ENCODE measurements at regions not wholly inside any gene's neighbourhood (a gene's known extent, or its start where the extent isn't known, plus 50 kb on each side); places are given as distances from the start of the nearest gene placed in this dataset.

DNA sequence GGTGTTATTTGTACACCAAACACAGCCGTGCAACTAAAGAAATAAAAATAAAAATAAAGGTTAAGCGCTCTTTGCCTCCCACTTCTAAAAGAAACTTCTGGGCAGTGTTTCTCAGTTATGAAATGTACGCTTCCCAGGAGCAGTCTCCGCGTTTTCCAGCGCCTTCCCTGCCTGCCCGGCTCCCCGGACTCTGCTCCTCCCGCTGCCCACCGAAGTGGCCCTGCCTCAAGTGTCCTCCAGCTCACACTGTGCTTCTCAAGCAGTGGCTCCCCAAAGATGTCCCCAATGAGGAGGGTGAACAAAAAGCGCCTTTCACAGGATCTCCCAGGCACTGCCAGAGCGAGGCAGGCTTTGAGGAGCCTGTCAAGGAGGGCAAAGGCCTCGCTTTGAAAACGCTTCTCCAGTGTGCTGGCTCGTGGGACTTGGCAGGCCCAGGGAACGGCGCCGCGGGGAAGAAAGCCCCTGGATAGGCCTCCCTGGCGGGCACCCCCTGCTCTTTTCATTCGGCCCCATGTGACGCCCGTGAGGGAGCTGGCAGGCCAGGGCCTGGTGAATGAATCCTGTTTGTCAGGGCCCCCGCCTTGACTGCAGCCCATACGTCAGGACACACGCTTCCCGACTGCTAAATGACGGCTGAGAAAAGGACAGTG is 187.1 kb downstream of the FOXO1 start:
- Histone ChIP-seq H3K4me1 (ENCODE audit: insufficient read depth) (peaks cover 13% of the 10 kb centered on the region), H3K27me3 (no peaks in the 10 kb centered on the region), H3K9me2 (replicated peaks; ENCODE audit: insufficient read depth) (no peaks in the 10 kb centered on the region), H3K36me3 (replicated peaks; ENCODE audit: insufficient read depth, low read depth) (no peaks in the 10 kb centered on the region), H3K27ac (no peak overlapping the region), H3K4me3 (no peak overlapping the region), H3K4me2 (no peak overlapping the region), H3K9me3 (ENCODE audit: low read depth) (no peaks in the 10 kb centered on the region), H2AFZ (no peak overlapping the region), H4K20me1 (ENCODE audit: insufficient read depth, poor library complexity, severe bottlenecking) (no peaks in the 10 kb centered on the region), H3K79me2 (no peaks in the 10 kb centered on the region)
- 94% methylated on average over 28 of the region's 28 CpGs for WGBS (ENCODE audit: low lambda C conversion rate, missing lambda C conversion rate)
- no peak for TF ChIP-seq EZH2 (IDR thresholded peaks at IDR 0.05; ENCODE audit: borderline replicate concordance)
- TF ChIP-seq, protein P1, sequence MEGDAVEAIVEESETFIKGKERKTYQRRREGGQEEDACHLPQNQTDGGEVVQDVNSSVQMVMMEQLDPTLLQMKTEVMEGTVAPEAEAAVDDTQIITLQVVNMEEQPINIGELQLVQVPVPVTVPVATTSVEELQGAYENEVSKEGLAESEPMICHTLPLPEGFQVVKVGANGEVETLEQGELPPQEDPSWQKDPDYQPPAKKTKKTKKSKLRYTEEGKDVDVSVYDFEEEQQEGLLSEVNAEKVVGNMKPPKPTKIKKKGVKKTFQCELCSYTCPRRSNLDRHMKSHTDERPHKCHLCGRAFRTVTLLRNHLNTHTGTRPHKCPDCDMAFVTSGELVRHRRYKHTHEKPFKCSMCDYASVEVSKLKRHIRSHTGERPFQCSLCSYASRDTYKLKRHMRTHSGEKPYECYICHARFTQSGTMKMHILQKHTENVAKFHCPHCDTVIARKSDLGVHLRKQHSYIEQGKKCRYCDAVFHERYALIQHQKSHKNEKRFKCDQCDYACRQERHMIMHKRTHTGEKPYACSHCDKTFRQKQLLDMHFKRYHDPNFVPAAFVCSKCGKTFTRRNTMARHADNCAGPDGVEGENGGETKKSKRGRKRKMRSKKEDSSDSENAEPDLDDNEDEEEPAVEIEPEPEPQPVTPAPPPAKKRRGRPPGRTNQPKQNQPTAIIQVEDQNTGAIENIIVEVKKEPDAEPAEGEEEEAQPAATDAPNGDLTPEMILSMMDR (IDR thresholded peaks at IDR 0.05; ENCODE audit: poor library complexity): no peak
- TF ChIP-seq EZH2phosphoT487 (IDR thresholded peaks at IDR 0.05; ENCODE audit: low read depth, severe bottlenecking, unreplicated experiment): no peak
- no peak for DNase-seq (ENCODE audit: low spot score)

DNA sequence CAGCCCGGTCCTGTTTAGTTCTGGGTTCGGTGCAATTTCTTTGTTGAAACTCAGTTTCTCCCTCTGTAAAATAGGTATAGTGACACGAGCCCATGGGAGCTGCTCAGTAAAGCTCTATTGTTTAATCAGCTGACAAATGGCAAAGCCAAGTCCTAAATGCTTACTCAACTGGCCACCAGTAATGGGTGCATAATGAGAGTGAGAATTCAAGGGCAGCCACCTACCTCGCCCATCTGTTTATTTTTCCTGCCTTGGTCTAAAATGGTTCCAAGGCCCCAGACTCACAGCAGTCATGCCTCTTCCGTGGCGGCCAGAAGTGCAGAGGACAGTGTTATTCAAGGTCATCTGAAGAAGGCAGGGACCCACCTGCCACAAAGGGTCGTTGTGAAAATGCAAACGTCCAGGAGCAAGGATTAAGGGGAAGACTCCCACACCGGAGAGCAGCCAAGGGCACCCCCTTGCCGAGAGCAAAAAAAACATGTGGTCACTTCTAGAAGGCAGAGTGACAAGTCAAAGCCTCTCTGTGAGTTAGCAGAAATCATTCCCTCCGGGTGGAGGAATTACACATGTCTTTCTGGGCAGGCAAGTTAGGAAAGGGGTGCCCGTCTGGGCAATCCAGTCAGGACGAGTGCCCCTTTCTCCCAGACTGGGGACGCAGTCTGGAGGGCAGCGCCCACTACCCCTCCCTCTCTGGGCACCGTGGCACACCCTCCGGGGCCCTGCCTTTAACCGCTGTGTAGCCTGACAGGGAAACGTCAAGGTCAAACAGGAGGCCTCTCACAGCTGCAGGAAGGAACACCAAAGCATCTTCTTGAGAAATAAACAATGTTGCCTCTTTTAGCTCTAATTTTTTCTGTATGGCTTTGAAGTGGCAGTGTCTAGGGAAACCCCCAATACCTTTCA is 186.2 kb downstream of the FOXO1 start:
- no peak overlapping the region for H3K27ac ChIP-seq
- H3K9me2 ChIP-seq (replicated peaks; ENCODE audit: insufficient read depth): no peaks in the 10 kb centered on the region
- 75% methylated on average over 19 of the region's 19 CpGs for WGBS (ENCODE audit: low lambda C conversion rate, missing lambda C conversion rate)
- no peaks in the 10 kb centered on the region for H3K79me2 ChIP-seq
- no peaks in the 10 kb centered on the region for H3K27me3 ChIP-seq
- TF ChIP-seq, protein P1 (IDR thresholded peaks at IDR 0.05; ENCODE audit: poor library complexity): no peak
- TF ChIP-seq EZH2 (IDR thresholded peaks at IDR 0.05; ENCODE audit: borderline replicate concordance): no peak
- TF ChIP-seq EZH2phosphoT487 (IDR thresholded peaks at IDR 0.05; ENCODE audit: low read depth, severe bottlenecking, unreplicated experiment): no peak
- H3K4me1 ChIP-seq (ENCODE audit: insufficient read depth): peaks cover 13% of the 10 kb centered on the region
- no peaks in the 10 kb centered on the region for H3K9me3 ChIP-seq (ENCODE audit: low read depth)
- no peak overlapping the region for H3K4me3 ChIP-seq
- DNase-seq (ENCODE audit: low spot score): no peak
- H4K20me1 ChIP-seq (ENCODE audit: insufficient read depth, poor library complexity, severe bottlenecking): no peaks in the 10 kb centered on the region
- H3K36me3 ChIP-seq (replicated peaks; ENCODE audit: insufficient read depth, low read depth): no peaks in the 10 kb centered on the region
- H2AFZ ChIP-seq: no peak overlapping the region
- no peak overlapping the region for H3K4me2 ChIP-seq

DNA sequence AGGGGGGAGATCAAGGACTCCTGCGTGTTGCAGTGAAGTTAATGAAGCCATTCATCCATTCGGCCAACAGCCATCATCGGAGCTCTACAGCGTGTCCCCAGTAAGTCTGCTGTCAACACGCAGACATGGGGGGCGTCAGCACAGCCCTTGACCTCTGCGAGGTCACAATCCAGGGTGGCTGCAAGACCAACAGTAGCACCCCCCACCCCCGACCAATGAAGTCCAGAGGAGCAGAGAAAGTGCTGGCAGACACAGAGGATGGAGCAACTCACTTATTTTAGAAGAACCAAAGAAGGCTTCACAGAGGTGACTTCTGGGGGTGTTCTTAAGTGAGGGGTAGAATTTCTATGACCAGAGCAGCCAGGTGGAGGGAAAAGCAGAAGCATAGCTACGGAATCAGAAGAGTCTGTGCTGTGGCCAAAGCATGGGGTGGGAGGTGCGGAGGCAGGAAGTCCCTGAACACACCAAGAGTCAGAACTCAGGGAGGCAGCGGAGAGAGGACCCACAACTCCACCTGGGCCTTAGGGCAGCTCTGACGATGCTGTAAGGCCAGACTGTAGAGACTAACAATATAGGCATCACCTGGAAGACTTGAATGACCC is 185.4 kb downstream of the FOXO1 start:
- H4K20me1 ChIP-seq (ENCODE audit: insufficient read depth, poor library complexity, severe bottlenecking): no peaks in the 10 kb centered on the region
- no peaks in the 10 kb centered on the region for H3K9me3 ChIP-seq (ENCODE audit: low read depth)
- H3K36me3 ChIP-seq (replicated peaks; ENCODE audit: insufficient read depth, low read depth): no peaks in the 10 kb centered on the region
- H3K27me3 ChIP-seq: no peaks in the 10 kb centered on the region
- H3K4me1 ChIP-seq (ENCODE audit: insufficient read depth): peaks cover 13% of the 10 kb centered on the region
- H3K27ac ChIP-seq: no peak overlapping the region
- H3K4me2 ChIP-seq: no peak overlapping the region
- no peak overlapping the region for H2AFZ ChIP-seq
- no peaks in the 10 kb centered on the region for H3K9me2 ChIP-seq (replicated peaks; ENCODE audit: insufficient read depth)
- WGBS (ENCODE audit: low lambda C conversion rate, missing lambda C conversion rate): 92% methylated on average over 12 of the region's 12 CpGs
- H3K4me3 ChIP-seq: no peak overlapping the region
- no peak for DNase-seq (ENCODE audit: low spot score)
- H3K79me2 ChIP-seq: no peaks in the 10 kb centered on the region
- TF ChIP-seq EZH2 (IDR thresholded peaks at IDR 0.05; ENCODE audit: borderline replicate concordance) (no peak), EZH2phosphoT487 (IDR thresholded peaks at IDR 0.05; ENCODE audit: low read depth, severe bottlenecking, unreplicated experiment) (no peak)
- TF ChIP-seq, protein P1 (IDR thresholded peaks at IDR 0.05; ENCODE audit: poor library complexity): no peak
